H1 (cell line): ENCODE measurements at regions not wholly inside any gene's neighbourhood (a gene's known extent, or its start where the extent isn't known, plus 50 kb on each side); places are given as distances from the start of the nearest gene placed in this dataset.

Experiments
- KDM4A ChIP-seq: IDR thresholded peaks from one replicate; pipeline ENCODE4 v1.7.1; 2012; ENCODE audit warnings: low read depth, mild to moderate bottlenecking, moderate library complexity, low read length, inconsistent platforms; ENCODE audit not compliant: severe bottlenecking

GRCh38 chr17:30600830-30601494 lies 123.8 kb downstream of the GOSR1 start (continued):
- peak; percentile 30 for TF ChIP-seq KDM4A
